ENCODE measurements at regions not wholly inside any gene's neighbourhood (a gene's known extent, or its start where the extent isn't known, plus 50 kb on each side); places are given as distances from the start of the nearest gene placed in this dataset.

DNA sequence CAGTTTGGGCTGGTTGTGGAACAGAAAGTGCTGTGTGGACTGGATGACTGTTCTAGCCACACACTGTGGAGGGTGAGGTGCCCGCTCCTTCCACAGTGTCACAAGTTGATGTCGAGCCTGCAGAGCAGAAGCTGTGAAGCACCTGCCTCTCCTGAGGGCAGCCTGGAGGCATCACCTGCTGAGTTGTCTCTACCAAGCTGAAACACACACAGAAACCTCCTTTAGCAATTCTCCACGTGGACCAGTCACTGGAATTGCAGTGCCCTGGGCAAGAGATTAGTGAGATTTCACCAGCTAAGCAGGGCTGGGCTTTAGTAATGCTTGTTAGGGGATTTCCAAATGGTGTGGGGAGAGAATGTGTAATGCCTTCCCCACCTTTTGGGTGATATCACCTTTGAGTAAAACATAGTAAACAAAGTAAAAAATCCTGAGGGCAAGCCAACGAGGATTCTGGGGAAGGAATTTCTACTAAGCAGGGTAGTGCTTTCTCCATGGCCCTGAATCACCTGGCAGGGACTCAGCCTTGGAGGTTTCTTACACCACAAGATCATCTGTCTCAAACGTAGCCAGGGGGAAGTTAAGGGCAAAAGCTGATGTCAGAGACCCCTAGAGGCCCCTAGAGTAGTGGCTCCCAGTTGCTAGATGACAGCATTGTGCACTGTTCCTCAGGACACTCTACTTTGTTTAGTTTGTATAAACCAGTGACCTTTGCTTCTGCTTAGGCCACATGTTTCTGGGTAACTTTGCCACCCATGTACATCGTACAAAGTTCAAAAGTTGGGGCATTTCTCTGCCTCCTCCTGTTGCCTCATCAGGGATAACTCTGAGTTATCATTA, 233.1 kb upstream of the IGFBP3 start:
- ChIA-PET POLR2A (no interaction called here), CTCF (no interaction called here)
- no peak for DNase-seq (ENCODE audit: extremely low spot score)
- TF ChIP-seq, protein P1, sequence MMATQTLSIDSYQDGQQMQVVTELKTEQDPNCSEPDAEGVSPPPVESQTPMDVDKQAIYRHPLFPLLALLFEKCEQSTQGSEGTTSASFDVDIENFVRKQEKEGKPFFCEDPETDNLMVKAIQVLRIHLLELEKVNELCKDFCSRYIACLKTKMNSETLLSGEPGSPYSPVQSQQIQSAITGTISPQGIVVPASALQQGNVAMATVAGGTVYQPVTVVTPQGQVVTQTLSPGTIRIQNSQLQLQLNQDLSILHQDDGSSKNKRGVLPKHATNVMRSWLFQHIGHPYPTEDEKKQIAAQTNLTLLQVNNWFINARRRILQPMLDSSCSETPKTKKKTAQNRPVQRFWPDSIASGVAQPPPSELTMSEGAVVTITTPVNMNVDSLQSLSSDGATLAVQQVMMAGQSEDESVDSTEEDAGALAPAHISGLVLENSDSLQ (IDR thresholded peaks at IDR 0.05) = no peak
- TF ChIP-seq L3MBTL2 (conservative IDR thresholded peaks at IDR 0.05) (no peak), ELF4 (IDR thresholded peaks at IDR 0.05) (no peak), CTBP1 (IDR thresholded peaks at IDR 0.05; ENCODE audit: borderline replicate concordance) (no peak), BHLHE40 (IDR thresholded peaks at IDR 0.05; ENCODE audit: borderline replicate concordance) (no peak), FOXA1 (IDR thresholded peaks at IDR 0.05) (no peak), NFRKB (IDR thresholded peaks at IDR 0.05) (no peak), ZNF384 (IDR thresholded peaks at IDR 0.05) (no peak)

DNA sequence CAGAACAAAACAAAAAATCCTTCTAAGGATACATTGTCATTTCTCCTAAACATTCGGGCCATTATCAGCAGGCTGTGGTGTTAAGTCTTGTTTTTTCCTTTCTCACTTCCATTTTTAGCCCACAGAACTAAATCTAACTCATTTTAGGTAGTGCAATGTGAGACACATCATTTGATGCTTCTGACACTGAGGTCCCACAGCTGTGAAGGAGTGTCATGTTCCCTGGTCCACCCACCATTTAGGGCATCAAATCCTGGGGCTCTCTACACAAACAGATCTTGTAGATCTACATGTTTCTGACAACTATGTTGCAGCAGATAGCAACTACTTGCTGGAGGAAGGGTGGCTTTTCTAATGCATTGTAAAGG, 232.5 kb upstream of the IGFBP3 start:
- no peak for DNase-seq (ENCODE audit: extremely low spot score)
- CTCF ChIA-PET = no interaction called here
- POLR2A ChIA-PET = no interaction called here
- TF ChIP-seq SUZ12 (IDR thresholded peaks at IDR 0.05) (no peak), CTBP1 (IDR thresholded peaks at IDR 0.05; ENCODE audit: borderline replicate concordance) (no peak), L3MBTL2 (conservative IDR thresholded peaks at IDR 0.05) (no peak), HDGF (IDR thresholded peaks at IDR 0.05; ENCODE audit: borderline replicate concordance) (no peak), ELF4 (IDR thresholded peaks at IDR 0.05) (no peak), NFRKB (IDR thresholded peaks at IDR 0.05) (no peak), ARNT (IDR thresholded peaks at IDR 0.05) (no peak)

DNA sequence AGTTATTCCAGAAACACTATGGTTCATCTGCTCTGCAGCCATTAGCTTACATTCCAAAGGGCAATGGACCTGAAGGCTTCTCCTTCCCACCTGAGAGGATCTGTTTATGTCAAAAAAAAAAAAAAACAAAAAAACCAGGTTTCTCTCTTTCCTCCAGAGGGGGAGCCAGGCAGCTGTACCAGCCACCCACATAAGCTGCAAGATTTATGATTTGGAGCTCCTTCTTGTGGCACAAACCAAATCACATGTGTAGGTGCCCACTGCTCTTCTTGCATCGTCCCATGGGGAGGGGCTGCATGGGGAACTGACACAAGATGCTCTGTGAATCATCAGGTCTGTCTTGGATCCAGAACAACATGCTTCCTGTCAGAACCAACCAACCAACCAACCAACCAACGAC, 231.6 kb upstream of the IGFBP3 start:
- POLR2A ChIA-PET = no interaction called here
- TF ChIP-seq ARNT (IDR thresholded peaks at IDR 0.05) (no peak), FOXK2 (IDR thresholded peaks at IDR 0.05) (no peak), CTBP1 (IDR thresholded peaks at IDR 0.05; ENCODE audit: borderline replicate concordance) (no peak), LEF1 (IDR thresholded peaks at IDR 0.05; ENCODE audit: borderline replicate concordance) (no peak), SUZ12 (IDR thresholded peaks at IDR 0.05) (no peak), BHLHE40 (IDR thresholded peaks at IDR 0.05; ENCODE audit: borderline replicate concordance) (no peak), FOXA1 (IDR thresholded peaks at IDR 0.05) (no peak), L3MBTL2 (conservative IDR thresholded peaks at IDR 0.05) (no peak), ZNF384 (IDR thresholded peaks at IDR 0.05) (no peak), SP1 (IDR thresholded peaks at IDR 0.05) (no peak), HDGF (IDR thresholded peaks at IDR 0.05; ENCODE audit: borderline replicate concordance) (no peak), ELF4 (IDR thresholded peaks at IDR 0.05) (no peak), FOXM1 (IDR thresholded peaks at IDR 0.05; ENCODE audit: borderline replicate concordance) (no peak), NFRKB (IDR thresholded peaks at IDR 0.05) (no peak), TARDBP (IDR thresholded peaks at IDR 0.05) (no peak)
- TF ChIP-seq, protein P1 (IDR thresholded peaks at IDR 0.05) = no peak
- CTCF ChIA-PET = no interaction called here
- no peak for DNase-seq (ENCODE audit: extremely low spot score)

DNA sequence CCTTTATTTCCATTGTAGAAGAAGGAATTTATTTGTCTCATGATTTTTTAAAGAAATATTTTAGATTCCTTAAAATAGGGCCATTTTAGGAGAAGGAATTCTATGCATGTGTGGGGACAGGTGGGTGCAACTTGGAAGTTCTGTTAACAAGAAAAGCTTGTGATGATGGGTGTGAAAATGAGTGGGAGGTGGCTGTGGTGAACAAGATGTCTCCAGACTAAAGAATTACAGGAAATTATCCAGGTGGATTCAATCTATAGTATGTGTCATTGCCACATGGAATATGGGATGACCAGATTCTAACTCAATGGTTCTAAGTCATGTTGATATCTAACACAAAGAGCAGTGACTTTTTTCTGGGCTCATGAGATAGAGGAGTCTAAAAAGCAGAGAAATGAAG, 229.6 kb upstream of the IGFBP3 start:
- CTCF ChIA-PET = no interaction called here
- POLR2A ChIA-PET = no interaction called here
- TF ChIP-seq SUZ12 (IDR thresholded peaks at IDR 0.05) (no peak), ZNF384 (IDR thresholded peaks at IDR 0.05) (no peak), LEF1 (IDR thresholded peaks at IDR 0.05; ENCODE audit: borderline replicate concordance) (no peak), HDGF (IDR thresholded peaks at IDR 0.05; ENCODE audit: borderline replicate concordance) (no peak), FOXM1 (IDR thresholded peaks at IDR 0.05; ENCODE audit: borderline replicate concordance) (no peak), L3MBTL2 (conservative IDR thresholded peaks at IDR 0.05) (no peak), NFRKB (IDR thresholded peaks at IDR 0.05) (no peak), ARNT (IDR thresholded peaks at IDR 0.05) (no peak), FOXA1 (IDR thresholded peaks at IDR 0.05) (no peak), ELF4 (IDR thresholded peaks at IDR 0.05) (no peak), FOXK2 (IDR thresholded peaks at IDR 0.05) (no peak), TARDBP (IDR thresholded peaks at IDR 0.05) (no peak), CTBP1 (IDR thresholded peaks at IDR 0.05; ENCODE audit: borderline replicate concordance) (no peak), SP1 (IDR thresholded peaks at IDR 0.05) (no peak), BHLHE40 (IDR thresholded peaks at IDR 0.05; ENCODE audit: borderline replicate concordance) (no peak)
- TF ChIP-seq, protein P1 (IDR thresholded peaks at IDR 0.05) = no peak
- no peak for DNase-seq (ENCODE audit: extremely low spot score)

DNA sequence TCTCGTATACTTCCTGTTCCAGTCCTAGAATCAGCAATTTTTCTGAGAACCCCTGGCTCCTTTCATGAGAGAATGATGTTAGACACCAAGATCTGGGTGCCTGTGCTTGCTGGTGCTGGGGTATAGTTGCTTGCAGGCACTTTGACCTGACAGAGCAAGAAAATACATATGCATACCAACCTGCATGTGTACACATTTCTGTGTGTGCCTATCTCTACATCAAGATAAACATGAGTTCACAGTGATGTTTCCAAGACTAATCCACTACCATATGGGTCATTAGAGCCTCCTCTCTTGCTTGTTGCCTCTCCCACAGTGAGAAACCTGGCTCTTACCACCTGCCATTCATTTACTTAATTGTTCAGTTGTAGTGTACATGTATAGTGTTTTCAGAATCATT, 229.1 kb upstream of the IGFBP3 start:
- DNase-seq (ENCODE audit: extremely low spot score) = no peak
- ChIA-PET CTCF (no interaction called here), POLR2A (no interaction called here)
- no peak for TF ChIP-seq LEF1 (IDR thresholded peaks at IDR 0.05; ENCODE audit: borderline replicate concordance)
- TF ChIP-seq BHLHE40 (IDR thresholded peaks at IDR 0.05; ENCODE audit: borderline replicate concordance) = no peak
- TF ChIP-seq ARNT (IDR thresholded peaks at IDR 0.05) = no peak
- TF ChIP-seq SP1 (IDR thresholded peaks at IDR 0.05) = no peak
- TF ChIP-seq SUZ12 (IDR thresholded peaks at IDR 0.05) = no peak
- no peak for TF ChIP-seq FOXA1 (IDR thresholded peaks at IDR 0.05)
- TF ChIP-seq, protein P1 (IDR thresholded peaks at IDR 0.05) = no peak
- no peak for TF ChIP-seq FOXM1 (IDR thresholded peaks at IDR 0.05; ENCODE audit: borderline replicate concordance)
- TF ChIP-seq FOXK2 (IDR thresholded peaks at IDR 0.05) = no peak
- TF ChIP-seq ZNF384 (IDR thresholded peaks at IDR 0.05) = no peak
- TF ChIP-seq NFRKB (IDR thresholded peaks at IDR 0.05) = no peak

All from HEK293T (cell line).